GM12801 (cell line): ENCODE measurements at regions not wholly inside any gene's neighbourhood (a gene's known extent, or its start where the extent isn't known, plus 50 kb on each side); places are given as distances from the start of the nearest gene placed in this dataset.

ENCODE experiments used
- CTCF ChIP-seq: IDR thresholded peaks from one replicate; pipeline ENCODE4 v1.5.1; 2011; ENCODE audit warnings: control low read depth; ENCODE audit not compliant: insufficient read length; ENCODE audit errors: extremely low read depth

- no peak for TF ChIP-seq CTCF
These were observed 283.9 kb downstream of the NKX6-1 start for GRCh38 chr4:84215217-84215616.

- no peak for TF ChIP-seq CTCF
These were observed 309.9 kb downstream of the NKX6-1 start for GRCh38 chr4:84189144-84189543.

GRCh38 chr4:84179409-84179808 is 319.7 kb downstream of the NKX6-1 start:
- TF ChIP-seq CTCF = no peak

GRCh38 chr4:84177831-84178542 is 321.1 kb downstream of the NKX6-1 start:
- no peak for TF ChIP-seq CTCF

GRCh38 chr4:84176016-84176415 is 323.1 kb downstream of the NKX6-1 start:
- TF ChIP-seq CTCF = no peak

GRCh38 chr4:84171871-84172270 is 327.2 kb downstream of the NKX6-1 start:
- no peak for TF ChIP-seq CTCF

- no peak for TF ChIP-seq CTCF
These were observed 331.5 kb downstream of the NKX6-1 start for GRCh38 chr4:84167564-84167963.
